NK-92 treated with Interleukin-12 subunit alpha and Interleukin-12 subunit beta, amount 100 ng/mL, for 24 hours (cell line): ENCODE measurements at regions not wholly inside any gene's neighbourhood (a gene's known extent, or its start where the extent isn't known, plus 50 kb on each side); places are given as distances from the start of the nearest gene placed in this dataset.
"Not testable (repeated sequence)": the region's sequence is repeated elsewhere in the genome, so short reads cannot be mapped to it uniquely, and the experiment has no call there.

ENCODE experiments used
- DNase-seq: peaks from one replicate; lab custom pipeline; 2025; lab: John Stamatoyannopoulos, UW

DNA sequence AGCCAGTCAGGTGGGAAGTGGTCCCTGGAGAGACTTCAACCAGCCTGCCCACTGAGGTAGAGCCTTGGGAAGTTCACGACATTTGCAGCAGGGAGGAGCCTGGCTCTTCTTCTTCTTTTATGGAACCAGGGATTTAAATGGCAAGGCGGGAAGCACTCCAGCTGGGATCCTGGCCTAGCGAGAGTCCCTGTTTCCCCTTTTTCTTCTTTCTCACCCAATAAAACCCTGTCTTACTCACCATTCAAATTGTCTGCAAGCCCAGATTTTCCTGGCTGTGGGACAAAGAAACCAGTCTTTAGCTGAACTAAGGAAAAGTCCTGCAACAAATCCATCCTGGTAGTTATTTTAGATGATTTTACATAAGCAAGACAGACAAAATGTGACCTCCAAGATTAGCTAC is 503.7 kb downstream of the CDH10 start:
- DNase-seq: no peak

DNA sequence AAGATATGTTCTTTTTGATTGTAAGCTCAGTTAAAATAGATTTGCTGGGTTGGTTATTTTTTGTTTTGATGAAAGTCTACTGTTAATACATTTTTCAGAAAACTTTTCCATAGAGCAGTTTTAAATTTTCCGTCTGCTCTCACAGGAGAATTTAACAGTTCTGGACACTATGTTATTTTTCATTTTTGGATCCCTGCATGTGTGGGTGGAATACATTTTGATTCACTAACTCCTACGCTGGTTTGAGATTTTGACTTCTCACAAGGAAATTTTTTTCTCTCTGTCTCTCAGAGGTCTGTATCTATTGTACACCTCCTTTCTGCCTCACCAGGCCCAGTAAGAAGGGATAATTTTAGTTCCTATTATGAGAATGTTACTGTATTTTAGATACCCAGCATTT is 502.4 kb downstream of the CDH10 start:
- DNase-seq: no peak

DNA sequence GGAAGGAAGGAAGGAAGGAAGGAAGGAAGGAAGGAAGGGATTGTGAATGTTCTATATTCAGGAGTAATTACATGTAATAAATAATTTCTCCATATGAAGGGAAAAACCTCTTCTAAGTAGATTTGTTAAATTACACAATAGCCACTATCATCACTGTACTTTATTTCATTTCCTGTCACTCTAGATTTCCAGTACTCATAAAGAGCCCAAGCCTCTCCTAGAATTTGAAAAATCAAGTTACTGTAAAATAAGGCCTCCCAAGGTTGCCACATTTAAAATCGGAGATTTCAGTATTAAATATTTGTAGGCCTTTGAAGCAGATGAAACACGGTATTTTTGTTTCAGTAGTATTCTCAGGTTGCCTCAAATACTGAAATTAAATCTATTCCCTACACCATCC is 499.0 kb downstream of the CDH10 start:
- no peak for DNase-seq

DNA sequence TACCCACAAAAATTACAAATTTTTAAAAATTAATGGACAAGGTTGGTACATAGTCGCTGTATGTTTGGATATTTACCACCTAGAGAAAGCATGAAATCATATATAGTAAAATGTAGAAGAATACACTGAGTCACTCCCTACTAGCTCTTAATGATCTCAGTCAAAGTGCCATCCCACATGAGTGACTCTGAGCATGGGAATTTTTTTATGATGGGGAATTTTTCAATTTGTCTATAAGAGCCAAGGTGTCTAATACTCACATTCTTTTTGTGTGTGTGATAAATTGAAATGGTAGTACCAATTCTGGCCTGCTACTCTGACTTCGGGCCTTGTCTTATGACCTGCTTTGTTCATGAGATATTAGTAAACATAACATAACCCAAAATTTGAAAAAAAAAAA is 483.2 kb downstream of the CDH10 start:
- DNase-seq: no peak

DNA sequence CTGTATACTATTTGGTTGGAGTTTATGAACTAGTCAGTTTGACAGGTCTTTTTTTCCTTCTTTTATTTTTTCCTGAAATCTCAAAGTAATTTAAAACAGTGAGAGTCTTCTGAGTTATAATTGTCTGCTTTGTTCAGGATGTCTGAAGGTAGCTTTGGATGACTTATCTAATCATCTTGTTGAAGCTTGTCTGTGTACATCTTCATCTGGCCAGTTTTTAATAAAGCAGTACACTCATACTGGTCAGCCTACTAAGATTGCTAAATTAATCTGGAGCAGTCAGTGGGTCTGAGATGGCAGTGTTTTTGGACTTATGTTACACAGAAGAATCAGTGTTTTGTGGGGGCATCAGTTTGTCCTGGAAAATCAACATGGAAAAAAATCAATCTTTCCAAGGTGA is 482.4 kb downstream of the CDH10 start:
- no peak for DNase-seq

DNA sequence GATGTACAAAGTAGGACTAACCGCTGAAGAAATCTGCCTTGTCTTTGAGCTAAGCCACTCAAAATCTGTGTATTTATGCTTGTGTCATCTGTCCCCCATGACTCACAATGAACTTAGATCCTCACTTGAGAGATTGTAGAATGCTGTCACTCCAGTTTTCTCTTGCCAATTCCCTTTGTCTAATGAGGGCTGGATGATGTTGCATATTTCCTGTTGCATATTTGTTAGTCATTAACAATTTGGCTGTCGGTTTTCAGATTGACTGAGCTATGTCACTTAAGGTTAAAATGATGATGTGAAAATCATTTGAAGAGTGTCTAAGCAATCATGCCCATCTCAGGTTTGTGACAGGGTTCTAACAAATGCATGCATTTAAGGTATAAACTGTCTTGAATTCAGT is 481.7 kb downstream of the CDH10 start:
- no peak for DNase-seq

DNA sequence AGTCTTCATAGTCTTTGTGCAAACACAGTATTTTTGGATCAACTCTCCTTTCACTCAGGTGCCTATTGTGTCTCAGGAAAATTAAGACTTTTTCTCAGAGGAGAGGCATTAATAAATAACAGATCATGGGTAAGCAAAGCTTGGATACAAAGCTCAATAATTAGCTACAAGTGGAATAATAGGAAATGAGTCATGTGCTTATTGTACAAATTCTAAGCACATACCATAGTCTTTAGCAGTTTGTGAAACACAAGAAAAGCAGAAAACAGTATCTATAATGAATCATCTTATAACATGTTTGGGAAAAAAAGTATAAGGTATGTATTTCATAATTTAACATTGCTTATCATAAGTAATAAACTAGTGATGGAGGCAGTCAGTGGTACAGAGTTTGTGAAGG is 477.0 kb downstream of the CDH10 start:
- no peak for DNase-seq

DNA sequence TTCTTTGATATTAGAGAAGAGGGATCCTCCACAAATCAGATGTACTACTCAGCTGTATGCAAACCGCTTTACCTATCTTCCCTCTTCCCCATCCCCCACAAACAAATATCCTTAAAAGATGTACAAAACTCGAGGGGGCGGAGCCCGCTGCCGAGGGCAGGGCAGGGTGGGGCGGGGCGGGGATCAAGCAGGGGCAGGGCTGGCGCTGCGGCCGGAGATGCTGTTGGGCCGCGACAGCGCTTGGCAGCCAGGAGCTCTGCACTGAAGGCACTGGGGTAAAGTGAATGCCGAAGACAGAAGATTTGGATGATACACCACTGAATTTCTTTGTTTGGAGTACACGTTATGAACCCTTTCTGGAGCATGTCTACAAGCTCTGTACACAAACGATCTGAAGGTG is 474.8 kb downstream of the CDH10 start:
- DNase-seq: no peak

DNA sequence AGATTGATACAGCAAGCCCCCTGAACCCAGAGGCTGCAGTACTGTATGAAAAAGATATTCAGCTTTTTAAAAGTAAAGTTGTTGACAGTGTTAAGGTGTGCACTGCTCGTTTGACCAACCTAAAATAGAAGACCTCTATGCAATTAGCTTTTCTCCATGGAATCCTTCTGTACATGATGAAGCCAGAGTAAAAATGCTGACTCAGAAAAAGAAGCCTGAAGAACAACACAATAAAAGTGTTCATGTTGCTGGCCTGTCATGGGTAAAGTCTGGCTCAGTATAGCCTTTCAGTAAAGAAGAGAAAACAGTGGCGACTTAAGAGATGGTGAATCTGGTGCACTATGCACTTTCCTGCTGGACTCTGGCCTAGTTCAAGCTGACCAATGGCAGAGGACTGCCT is 473.8 kb downstream of the CDH10 start:
- not testable (repeated sequence) for DNase-seq

DNA sequence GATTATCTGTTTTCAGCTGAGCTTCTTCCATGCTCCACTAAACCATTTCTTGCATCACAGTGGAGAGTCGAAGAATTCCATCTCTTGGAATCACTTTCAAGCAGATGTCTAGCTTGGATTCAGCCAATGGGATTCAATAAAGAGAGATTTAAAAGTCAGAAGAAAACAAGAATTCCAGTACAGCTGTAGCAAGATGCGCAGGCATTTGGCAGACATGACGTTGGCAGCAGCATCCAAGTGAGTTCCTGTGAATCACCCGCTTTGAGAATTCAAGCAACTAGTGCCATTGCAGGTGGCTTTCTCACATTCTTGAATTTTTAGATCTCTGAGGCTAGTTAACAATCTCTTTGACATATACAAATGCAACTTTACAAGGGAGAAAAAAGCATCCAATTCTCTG is 467.0 kb downstream of the CDH10 start:
- DNase-seq: no peak

DNA sequence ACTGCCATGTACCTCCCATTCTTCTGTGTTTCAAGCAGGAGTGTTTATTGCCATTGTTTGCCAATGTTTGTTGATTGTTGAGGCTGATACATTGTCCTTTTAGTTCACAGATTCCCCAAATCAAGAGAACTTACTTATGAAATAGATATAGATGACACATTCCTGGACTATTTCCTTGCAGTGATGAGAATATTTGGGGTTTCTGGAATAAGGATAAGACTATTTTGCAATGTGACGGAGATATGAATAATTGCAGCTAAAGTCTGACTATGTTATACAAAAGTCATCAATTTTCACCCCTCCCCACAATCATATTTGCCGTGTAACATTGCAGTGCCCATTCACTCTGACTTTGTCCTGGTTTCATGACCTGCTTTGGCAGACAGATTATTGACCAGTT is 460.8 kb downstream of the CDH10 start:
- DNase-seq: no peak

DNA sequence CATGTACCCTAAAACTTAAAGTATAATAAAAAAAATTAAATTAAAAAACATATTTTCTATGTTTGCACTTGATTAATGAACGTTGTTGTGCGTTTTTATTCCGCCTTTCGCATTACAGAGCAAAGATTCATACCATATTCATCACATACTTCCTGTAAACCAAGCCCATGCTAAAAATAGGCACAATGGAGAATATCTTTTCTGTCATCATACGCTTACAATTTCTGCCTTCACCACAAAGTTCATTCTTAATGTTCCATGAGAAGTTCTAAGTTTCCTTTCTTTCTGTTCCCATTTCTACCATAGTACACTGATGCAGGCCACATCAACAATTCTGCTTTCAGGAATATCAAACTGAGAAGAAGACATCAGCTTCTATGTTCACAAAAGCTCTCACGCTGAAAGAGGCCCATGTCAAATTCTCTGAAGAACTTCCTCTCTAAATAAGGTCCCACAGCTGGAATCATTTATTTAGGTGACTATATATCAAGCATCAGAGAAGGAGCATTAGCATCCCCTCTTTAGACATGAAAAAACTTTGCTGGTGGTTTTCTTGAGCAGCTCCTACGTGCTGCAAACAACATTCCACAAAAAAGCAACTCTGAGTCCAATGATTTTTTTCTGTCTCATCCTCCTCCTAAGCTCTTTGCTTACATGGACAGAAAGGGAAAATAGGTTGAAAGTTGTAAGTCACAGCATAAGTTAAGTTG is 456.4 kb downstream of the CDH10 start:
- DNase-seq: no peak

DNA sequence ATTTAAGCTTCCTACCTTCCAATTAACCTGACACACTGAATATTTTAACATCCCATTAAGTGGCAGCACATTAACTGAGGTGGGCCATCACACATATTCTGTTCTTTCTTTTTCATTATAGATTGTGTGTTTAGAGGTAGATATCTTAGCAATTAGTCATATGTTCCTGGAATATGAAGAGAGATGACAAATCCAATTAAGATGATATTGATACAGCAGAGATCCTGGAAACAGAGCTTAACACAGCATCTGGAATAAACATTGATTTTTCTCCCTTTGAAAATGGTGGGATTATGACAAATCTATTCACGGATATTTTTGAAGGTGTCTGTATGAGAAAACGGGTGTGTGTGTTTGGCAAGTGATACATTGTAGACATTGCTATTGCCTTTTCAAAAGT is 448.0 kb downstream of the CDH10 start:
- DNase-seq: no peak

DNA sequence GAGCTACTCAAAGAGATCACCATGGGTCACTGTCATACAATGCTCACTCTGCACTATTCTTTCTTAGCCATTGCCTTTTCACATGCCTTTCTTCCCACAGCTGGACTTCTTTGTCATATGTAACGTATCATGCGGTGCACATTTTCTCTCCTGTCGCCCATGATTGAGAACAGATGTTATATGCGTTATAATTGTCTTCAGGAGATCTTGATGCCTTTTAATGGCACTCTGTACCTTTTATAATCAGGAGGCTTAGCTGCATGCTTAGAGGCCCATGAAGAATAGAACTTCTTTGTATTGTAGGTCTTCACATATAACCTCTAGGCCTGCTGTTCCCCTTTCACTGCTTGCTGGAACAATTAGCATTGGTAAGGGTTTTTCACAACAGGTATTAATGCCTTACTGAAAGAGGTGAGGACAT is 436.1 kb downstream of the CDH10 start:
- no peak for DNase-seq

DNA sequence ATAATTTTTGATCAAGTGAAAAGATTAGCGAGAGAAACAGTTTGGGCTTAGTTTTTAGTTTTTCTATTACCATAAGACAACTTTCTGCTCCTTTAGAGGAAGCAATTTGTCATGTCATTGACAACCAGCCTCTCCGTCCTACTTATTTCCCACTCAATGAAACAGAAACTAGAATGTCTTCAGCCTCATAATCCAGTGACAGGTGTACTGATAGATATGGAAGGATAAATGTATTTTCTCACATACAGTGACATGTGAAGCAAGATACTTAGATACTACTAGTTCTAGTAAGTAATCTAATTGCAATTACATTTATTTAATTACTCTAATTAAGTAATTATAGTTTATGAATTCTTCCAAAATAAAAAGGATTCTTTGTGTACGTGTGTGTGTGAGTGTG is 429.7 kb downstream of the CDH10 start:
- DNase-seq: no peak

DNA sequence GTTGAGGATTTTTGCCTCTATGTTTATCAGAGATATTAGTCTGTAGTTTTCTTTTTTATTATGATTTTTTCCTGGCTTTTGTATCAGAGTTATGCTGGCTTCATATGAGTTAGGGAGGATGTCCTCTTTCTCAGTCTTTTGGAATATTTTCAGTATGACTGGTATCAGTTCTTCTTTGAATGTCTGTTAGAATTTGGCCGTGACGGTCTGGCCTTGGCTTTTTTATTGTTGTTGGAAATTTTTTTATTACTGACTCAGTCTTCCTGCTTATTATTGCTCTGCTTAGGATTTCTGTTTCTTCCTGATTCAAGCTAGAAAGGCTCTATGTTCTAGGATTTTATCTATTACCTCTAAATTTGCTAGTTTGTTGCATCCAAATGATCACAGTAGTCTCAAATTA is 421.9 kb downstream of the CDH10 start:
- DNase-seq: no peak

DNA sequence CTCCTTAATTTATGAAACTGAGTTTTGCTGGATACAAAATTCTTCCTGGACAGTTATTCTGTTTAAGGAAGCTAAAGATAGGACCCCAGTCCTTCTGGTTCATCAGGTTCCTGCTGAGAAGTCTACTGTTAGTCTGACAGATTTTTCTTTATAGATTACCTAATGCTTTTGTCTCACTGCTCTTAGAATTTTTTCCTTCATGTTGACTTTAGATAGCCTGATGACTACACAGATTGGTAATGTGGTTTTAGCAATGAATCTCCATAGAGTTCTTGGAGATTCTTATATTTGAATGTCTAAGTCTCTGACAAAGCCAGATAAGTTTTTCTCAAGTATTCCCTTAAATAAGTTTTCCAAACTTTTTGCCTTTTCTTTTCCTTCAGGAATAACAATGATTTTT is 419.7 kb downstream of the CDH10 start:
- DNase-seq: no peak

DNA sequence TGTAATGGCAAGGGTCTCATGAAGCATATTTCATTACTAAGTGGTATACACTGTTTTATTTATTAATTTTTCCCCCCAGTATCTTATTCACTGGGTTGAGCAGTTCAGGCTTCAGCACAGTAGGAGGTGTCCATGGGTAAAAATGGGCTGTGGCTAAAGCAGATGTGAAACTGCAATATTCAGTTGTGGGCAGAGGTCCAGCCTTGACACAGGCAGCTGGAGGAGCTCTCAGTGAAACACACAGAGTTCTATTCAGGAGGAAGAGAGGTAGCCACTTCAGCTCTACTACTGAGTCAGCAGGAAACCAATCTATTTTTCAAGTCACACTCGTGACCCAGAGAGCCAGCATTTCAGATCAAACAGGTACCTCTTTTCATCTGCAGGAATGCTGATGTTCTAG is 418.3 kb downstream of the CDH10 start:
- DNase-seq: no peak

DNA sequence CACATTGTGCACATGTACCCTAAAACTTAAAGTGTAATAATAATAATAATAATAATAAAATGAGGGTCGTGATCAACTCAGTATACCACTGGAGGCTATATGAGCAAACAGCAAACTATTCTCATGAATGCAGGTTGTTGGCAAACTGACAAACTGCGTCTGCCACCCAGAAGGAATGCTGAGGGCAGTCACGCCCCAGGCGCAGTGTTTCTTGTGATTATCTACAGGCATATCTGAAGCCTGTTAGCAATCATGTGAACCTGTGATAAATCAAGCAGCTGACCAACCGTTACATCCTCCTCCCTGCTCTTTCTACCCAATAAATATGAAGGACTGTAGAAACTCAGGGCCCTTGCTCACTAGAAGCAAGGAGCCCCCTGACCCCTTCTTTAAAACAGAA is 416.9 kb downstream of the CDH10 start:
- DNase-seq: not testable (repeated sequence)

DNA sequence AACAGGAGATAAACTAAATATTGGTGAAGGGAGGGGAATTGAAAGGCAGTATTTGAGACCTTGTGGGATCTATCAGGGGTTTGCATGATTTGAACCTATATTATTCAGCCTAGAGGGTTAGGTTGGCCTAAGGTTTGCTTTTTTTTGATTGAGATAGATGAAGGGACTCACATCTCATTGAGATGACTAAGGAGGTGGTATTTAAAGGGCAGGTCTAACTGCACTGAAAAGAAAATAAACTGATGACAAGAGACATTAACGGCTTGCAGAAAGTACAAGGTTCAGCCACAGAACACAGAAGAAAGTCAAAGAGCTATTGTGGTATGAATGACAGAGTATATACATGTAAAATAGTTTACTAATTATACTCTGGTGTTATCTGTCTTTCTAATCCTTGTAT is 412.7 kb downstream of the CDH10 start:
- no peak for DNase-seq

DNA sequence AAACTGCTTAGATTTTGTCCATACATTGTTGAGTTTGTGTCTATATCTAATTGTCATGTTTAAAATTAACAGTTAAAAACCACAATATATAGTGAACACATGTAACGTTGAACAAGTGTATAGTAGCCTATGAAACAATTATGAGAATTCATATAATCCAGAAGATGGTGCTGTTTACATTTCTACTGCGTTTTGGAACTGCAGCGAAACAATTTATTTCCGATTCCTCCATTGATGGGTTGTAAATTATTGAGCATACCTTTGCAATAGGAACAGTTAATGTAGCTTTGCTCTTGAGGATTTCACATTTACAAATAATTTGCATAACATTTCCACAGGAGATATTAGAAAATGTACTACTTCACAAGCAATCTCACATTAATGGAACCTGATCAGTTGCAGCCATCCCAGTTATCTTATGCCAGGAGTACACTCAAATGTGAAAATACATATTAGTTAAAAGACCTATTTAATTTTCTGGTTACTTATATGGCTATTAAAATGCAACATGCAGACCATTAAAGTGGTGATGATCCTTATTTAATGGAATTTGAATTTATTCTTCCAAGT is 411.8 kb downstream of the CDH10 start:
- no peak for DNase-seq

DNA sequence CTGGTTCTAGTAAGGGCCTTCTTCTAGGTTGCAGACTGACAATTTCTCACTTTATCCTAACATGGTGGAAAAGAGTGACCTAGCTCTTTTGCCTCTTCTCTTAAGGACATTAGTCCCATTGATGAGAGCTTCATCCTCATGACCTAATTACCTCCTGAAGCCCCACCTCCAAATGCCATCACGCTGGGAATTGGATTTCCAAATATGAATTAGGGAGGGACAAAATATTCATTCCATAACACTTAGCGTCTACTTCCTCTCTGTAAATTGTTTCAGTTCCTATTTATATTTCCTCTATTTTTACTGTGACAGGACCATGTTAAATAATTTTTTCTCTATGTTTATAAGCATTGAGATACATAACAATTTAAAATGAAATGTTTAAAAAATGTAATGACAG is 408.8 kb downstream of the CDH10 start:
- DNase-seq: no peak

DNA sequence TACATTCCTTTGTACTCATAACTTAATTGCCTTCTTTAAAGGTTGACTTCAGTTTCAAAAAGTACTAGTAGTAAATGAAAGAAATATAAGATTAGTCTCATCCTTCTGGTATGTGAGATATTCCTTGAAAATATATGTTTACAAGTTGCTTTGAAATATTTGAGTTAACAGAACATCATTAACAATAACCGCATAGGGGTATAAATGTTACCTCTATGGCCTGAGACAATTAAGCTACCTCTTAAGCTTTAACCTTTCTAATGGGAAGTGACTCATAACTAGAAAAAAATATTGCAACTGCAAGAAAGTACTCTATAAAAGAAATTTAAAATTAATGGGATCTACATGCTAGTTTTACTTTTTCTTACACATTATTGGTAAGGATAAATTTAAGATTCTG is 399.0 kb downstream of the CDH10 start:
- DNase-seq: no peak

DNA sequence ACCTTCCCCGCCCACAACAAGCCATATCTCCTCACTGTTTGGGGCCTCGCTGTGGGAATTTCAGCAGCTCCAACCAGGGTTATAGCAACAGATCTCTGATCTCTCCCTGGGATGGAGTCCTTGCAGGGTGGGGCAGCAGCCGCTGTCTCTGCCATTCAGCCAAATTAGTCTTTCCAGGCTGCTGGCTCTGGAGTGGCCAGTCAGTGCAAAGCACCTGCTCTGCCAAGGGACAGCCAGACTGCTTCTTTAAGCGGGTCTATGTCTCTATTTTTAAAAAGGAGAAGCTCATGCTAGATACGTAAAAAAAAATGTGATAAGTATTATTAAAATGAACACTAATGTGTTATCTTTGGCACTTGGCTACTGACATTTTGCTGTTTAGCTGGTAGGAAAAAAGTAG is 380.2 kb downstream of the CDH10 start:
- DNase-seq: no peak
